Endothelial cell of umbilical vein (primary cell): ENCODE measurements at regions not wholly inside any gene's neighbourhood (a gene's known extent, or its start where the extent isn't known, plus 50 kb on each side); places are given as distances from the start of the nearest gene placed in this dataset. TPM values are rescaled to one million over a fixed set of nuclear protein-coding genes. Genes with fewer than 3 reads are reported as not detected.

Experiments used
- BruUV-seq: library from RNA; stranded (reverse); fragments of 400-500 nt; replicated peaks from 2 replicates; lab custom pipeline; 2021; lab: Mats Ljungman, UMichigan
- CTCF ChIA-PET: fragments of 300-600, 350-600 bp; sonication (Branson Sonifier 250); formaldehyde crosslinking; loops from one replicate; lab custom pipeline; 2021; ENCODE audit warnings: antibody characterized with exemption, inconsistent platforms; lab: Charles Lee
- POLR2A ChIA-PET: fragments of 300-600, 350-600 bp; sonication (Branson Sonifier 250); formaldehyde crosslinking; loops from one replicate; lab custom pipeline; 2021; ENCODE audit warnings: antibody characterized with exemption, inconsistent platforms; lab: Charles Lee
- DNase-seq: peaks from one replicate; pipeline ENCODE4 v3.0.0-alpha.2; 2011; ENCODE audit warnings: low read depth, low spot score
- FAIRE-seq: peaks from 2 replicates; lab custom pipeline; 2011; peaks lifted over from hg19 to GRCh38; lab: Jason Lieb, UNC
- H2AFZ ChIP-seq: 2 replicates; pipeline ENCODE4 v1.6.0; 2012; ENCODE audit warnings: low read depth, low read length, control low read depth, inconsistent platforms
- H3K27ac ChIP-seq: 2 replicates; pipeline ENCODE4 v1.5.1; 2011; ENCODE audit warnings: low read depth, mild to moderate bottlenecking, control low read depth, low read length, moderate library complexity; ENCODE audit not compliant: insufficient read depth
- H3K27me3 ChIP-seq, 2 experiments: 2 replicates each; pipeline versions ENCODE4 v1.6.0 to v1.6.1; 2011; ENCODE audit warnings: low read length in 2 of 2, mixed read lengths in 1 of 2; ENCODE audit not compliant: control insufficient read depth in 2 of 2, insufficient read depth in 2 of 2
- H3K36me3 ChIP-seq, 2 experiments: 2 replicates in 1 of 2; 3 replicates in 1 of 2; pipeline ENCODE4 v1.5.1; 2011; ENCODE audit warnings: low read length in 2 of 2, mild to moderate bottlenecking in 1 of 2, moderate library complexity in 1 of 2; ENCODE audit not compliant: control insufficient read depth in 2 of 2, insufficient read depth in 2 of 2; ENCODE audit errors: extremely low read depth in 1 of 2
- H3K4me1 ChIP-seq: 3 replicates; pipeline ENCODE4 v1.5.1; 2011; ENCODE audit warnings: mild to moderate bottlenecking, low read length; ENCODE audit not compliant: control insufficient read depth, insufficient read depth; ENCODE audit errors: extremely low read depth
- H3K4me2 ChIP-seq: 2 replicates; pipeline ENCODE4 v1.6.1; 2011; ENCODE audit warnings: low read length, control low read depth, mixed read lengths; ENCODE audit not compliant: insufficient read depth
- H3K4me3 ChIP-seq, 3 experiments: fragments of 200-600 bp in 1 of 3; sonication (generic), shearing (Covaris generic) in 1 of 3; replicated peaks in 1 of 3; 2 replicates each; pipeline ENCODE4 v1.5.1; 2011 to 2016; ENCODE audit warnings: control low read depth in 3 of 3, low read length in 3 of 3, mild to moderate bottlenecking in 2 of 3, inconsistent platforms in 1 of 3, low read depth in 1 of 3, moderate library complexity in 1 of 3; ENCODE audit not compliant: insufficient read depth in 1 of 3
- H3K79me2 ChIP-seq: 2 replicates; pipeline ENCODE4 v1.6.0; 2012; ENCODE audit warnings: low read length, inconsistent platforms; ENCODE audit not compliant: control insufficient read depth, insufficient read depth
- H3K9ac ChIP-seq: replicated peaks from 2 replicates; pipeline ENCODE3; 2011; ENCODE audit warnings: low read length, control low read depth; ENCODE audit not compliant: insufficient read depth; ENCODE audit errors: extremely low read depth
- H3K9me1 ChIP-seq: replicated peaks from 3 replicates; pipeline ENCODE4 v1.6.0; 2011; ENCODE audit warnings: mild to moderate bottlenecking, low read length; ENCODE audit not compliant: control insufficient read depth, insufficient read depth; ENCODE audit errors: extremely low read depth
- H3K9me3 ChIP-seq: replicated peaks from 2 replicates; pipeline ENCODE4 v1.5.1; 2012; ENCODE audit warnings: low read length, inconsistent platforms; ENCODE audit not compliant: control insufficient read depth, insufficient read depth
- H4K20me1 ChIP-seq: replicated peaks from 2 replicates; pipeline ENCODE3; 2011; ENCODE audit warnings: mild to moderate bottlenecking, low read length; ENCODE audit not compliant: control insufficient read depth, insufficient read depth; ENCODE audit errors: extremely low read depth
- CTCF ChIP-seq, 2 donors: IDR thresholded peaks; 1 replicate in 1 of 2; 2 replicates in 1 of 2; pipeline ENCODE4 v1.5.1; 2011; ENCODE audit warnings: low read length in 2 of 2, mild to moderate bottlenecking in 2 of 2, moderate library complexity in 2 of 2, control low read depth in 1 of 2, inconsistent platforms in 1 of 2, low read depth in 1 of 2; ENCODE audit not compliant: insufficient read depth in 1 of 2; ENCODE audit errors: extremely low read depth in 1 of 2
- EZH2 ChIP-seq: IDR thresholded peaks from 2 replicates; pipeline ENCODE4 v1.6.1; 2012; ENCODE audit warnings: borderline replicate concordance, low read depth, mild to moderate bottlenecking, moderate library complexity, low read length, inconsistent platforms; ENCODE audit not compliant: severe bottlenecking
- FOS ChIP-seq: IDR thresholded peaks from 2 replicates; pipeline ENCODE4 v1.6.1; 2011; ENCODE audit warnings: mild to moderate bottlenecking, low read length, moderate library complexity, borderline replicate concordance; ENCODE audit not compliant: insufficient read depth
- GATA2 ChIP-seq: IDR thresholded peaks from 2 replicates; pipeline ENCODE4 v1.7.0; 2011; ENCODE audit warnings: low read depth, mild to moderate bottlenecking, moderate library complexity, mixed read lengths, low read length; ENCODE audit not compliant: insufficient read length, insufficient read depth
- JUN ChIP-seq: IDR thresholded peaks from 2 replicates; pipeline ENCODE4 v1.6.1; 2011; ENCODE audit warnings: borderline replicate concordance, low read depth; ENCODE audit not compliant: insufficient read length, insufficient read depth
- MAX ChIP-seq: IDR thresholded peaks from 2 replicates; pipeline ENCODE4 v1.6.1; 2011; ENCODE audit not compliant: insufficient read depth, insufficient read length
- MYC ChIP-seq: IDR thresholded peaks from one replicate; pipeline ENCODE4 v1.6.1; 2011; ENCODE audit warnings: mild to moderate bottlenecking, low read depth, low read length
- POLR2A ChIP-seq: IDR thresholded peaks from 2 replicates; pipeline ENCODE4 v1.6.1; 2012; ENCODE audit warnings: low read depth, mild to moderate bottlenecking, control low read depth, low read length
- POLR2AphosphoS5 ChIP-seq: IDR thresholded peaks from 2 replicates; pipeline ENCODE4 v1.6.1; 2012; ENCODE audit warnings: low read depth, mild to moderate bottlenecking, control low read depth, low read length, moderate library complexity; ENCODE audit not compliant: insufficient read depth
- dilution Hi-C: fragments of 300-500 bp; cut with MboI; formaldehyde crosslinking; loops from one replicate; pipeline ENCODE4 v1.15.0; 2019; ENCODE audit warnings: low sequenced_read_pairs; ENCODE audit not compliant: extremely low pct_ligation_motif_present
- intact Hi-C: fragments of 100-400 bp; cut with micrococcal nuclease; formaldehyde crosslinking; loops from one replicate; pipeline ENCODE4 v1.10.0; 2022
- small RNA-seq: library from RNA; depleted of rRNA; stranded (forward); fragments of <200 nt; gene quantifications from one replicate; pipeline ENCODE3, GENCODE V24; 2012; ENCODE audit warnings: low replicate concordance, low read depth; ENCODE audit not compliant: insufficient read depth, insufficient read length

GRCh38 chr4:133096972-133097371 lies 52.1 kb upstream of the PCDH10 start:
- ChIA-PET POLR2A (no interaction called here), CTCF (interaction anchor here (1.4 kb wide), 1 partner anchor 13 kb away, joined by 4 read pairs; no protein-coding TSS in a partner anchor)
- no peak for FAIRE-seq
- no peaks in the 10 kb centered on the region for H3K9me3 ChIP-seq
- H3K4me3 ChIP-seq: no peak overlapping the region
- H2AFZ ChIP-seq: no peak overlapping the region
- BruUV-seq: no TSS peak
- H3K27ac ChIP-seq: no peak overlapping the region
- no peak overlapping the region for H3K9ac ChIP-seq
- H3K4me2 ChIP-seq: no peak overlapping the region
- H3K36me3 ChIP-seq: no peaks in the 10 kb centered on the region
- H3K9me1 ChIP-seq: no peaks in the 10 kb centered on the region
- TF ChIP-seq JUN (no peak), MAX (no peak), GATA2 (no peak), EZH2 (no peak), POLR2A (no peak), MYC (no peak), POLR2AphosphoS5 (no peak), CTCF (IDR thresholded peaks at IDR 0.05; ENCODE audit: extremely low read depth in 1 of 2, insufficient read depth in 1 of 2, low read depth in 1 of 2, low read length in 2 of 2) (no peak), FOS (no peak)
- intact Hi-C loops: no loop called here
- dilution Hi-C loops: no loop called here
- no peaks in the 10 kb centered on the region for H3K27me3 ChIP-seq
- H3K4me1 ChIP-seq: no peaks in the 10 kb centered on the region
- H3K79me2 ChIP-seq: no peaks in the 10 kb centered on the region
- H4K20me1 ChIP-seq: no peaks in the 10 kb centered on the region
- peak; percentile 84 for DNase-seq

Small RNAs in the stretch of these regions (small RNA-seq; reads per million reads assigned to genes)
- gene AC096711.1: not detected
